ENCODE measurements at regions not wholly inside any gene's neighbourhood (a gene's known extent, or its start where the extent isn't known, plus 50 kb on each side); places are given as distances from the start of the nearest gene placed in this dataset.

DNA sequence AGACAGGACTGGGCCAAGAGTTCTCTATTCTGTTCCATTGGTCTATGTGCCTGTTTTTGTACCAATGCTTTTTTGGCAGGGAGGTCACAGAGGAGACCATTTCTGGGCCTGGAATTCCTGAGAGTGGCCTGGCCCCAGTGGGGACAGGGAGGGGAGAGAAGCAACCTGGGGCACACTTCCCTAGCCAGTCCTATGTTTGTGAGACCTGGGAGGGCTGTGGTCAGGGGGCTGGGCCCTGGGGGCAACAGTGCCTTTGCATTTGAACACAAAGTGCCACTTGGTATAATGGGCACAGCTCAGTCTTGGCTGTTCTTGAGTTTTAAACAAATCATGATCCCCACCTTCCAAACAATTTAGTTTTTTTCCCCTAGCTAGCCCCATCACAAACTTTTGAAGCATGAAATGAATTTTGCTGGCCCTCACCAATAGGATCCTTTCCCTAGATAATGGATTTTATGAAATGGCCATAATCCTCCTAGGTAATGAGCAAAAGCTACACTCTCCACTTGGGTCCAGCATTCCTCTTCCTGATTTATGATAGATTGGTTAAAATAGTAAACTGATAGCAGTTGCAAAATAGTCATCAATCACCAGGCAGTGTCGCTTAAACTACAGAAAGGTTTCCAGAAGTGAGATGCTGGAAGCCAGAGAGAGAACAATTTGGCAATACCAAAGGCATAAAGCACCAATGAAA lies 133.5 kb downstream of the GLI2 start:
- in situ Hi-C loops (cut with HindIII; ENCODE audit: low pct_unique_long_range_greater_than_20kb, low sequenced_read_pairs) = no loop called here
- no peak for DNase-seq (ENCODE audit: low read depth, low spot score)

DNA sequence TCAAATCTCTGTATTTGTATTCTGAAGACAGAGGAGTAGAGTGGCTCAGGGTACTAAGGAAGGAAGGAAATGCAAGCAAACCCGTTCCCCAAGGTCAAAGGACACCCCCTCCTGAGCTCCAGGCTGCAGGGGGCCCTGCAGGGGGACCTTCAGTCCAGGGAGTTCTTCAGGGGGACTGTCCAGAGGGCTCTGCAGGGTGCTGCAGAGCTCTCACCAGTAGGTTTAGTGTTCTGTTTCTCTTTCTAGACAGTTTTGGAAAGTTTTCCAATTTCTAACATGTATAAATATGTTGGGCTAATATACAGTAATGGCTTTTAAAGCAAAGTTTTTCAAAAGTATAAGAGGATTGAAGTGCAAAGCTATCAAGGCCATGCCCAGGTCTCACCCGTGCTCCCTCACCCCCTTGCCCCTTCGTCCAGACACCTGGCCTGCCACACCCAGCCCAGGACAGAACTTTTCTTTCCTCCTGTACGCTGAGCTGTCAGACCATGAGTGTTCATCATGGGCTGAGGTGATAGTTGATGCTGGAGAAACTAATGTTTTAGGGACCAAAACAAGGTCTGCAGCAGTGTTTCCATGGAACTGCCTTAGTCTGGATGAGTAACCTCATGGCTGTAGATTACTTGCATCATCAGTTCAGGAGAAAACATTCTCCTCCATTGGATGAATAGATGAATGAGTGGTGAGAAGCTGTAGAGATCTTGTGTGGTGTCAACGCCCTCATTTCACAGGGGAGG lies 134.2 kb downstream of the GLI2 start:
- in situ Hi-C loops (cut with HindIII; ENCODE audit: low pct_unique_long_range_greater_than_20kb, low sequenced_read_pairs) = no loop called here

GRCh38 chr2:120870467-120870788 lies 134.8 kb downstream of the GLI2 start:
- no peak for DNase-seq (ENCODE audit: low read depth, low spot score)
- in situ Hi-C loops (cut with HindIII; ENCODE audit: low pct_unique_long_range_greater_than_20kb, low sequenced_read_pairs) = no loop called here

More for the DNA sequence above, 134.2 kb downstream of the GLI2 start:
- no peak for DNase-seq (ENCODE audit: low read depth, low spot score)

GRCh38 chr2:120871016-120871635 lies 135.5 kb downstream of the GLI2 start:
- in situ Hi-C loops (cut with HindIII; ENCODE audit: low pct_unique_long_range_greater_than_20kb, low sequenced_read_pairs) = no loop called here

GRCh38 chr2:120871881-120872620 lies 136.4 kb downstream of the GLI2 start:
- DNase-seq (ENCODE audit: low read depth, low spot score) = no peak
- in situ Hi-C loops (cut with HindIII; ENCODE audit: low pct_unique_long_range_greater_than_20kb, low sequenced_read_pairs) = no loop called here

More at GRCh38 chr2:120871016-120871635, 135.5 kb downstream of the GLI2 start:
- no peak for DNase-seq (ENCODE audit: low read depth, low spot score)

- in situ Hi-C loops (cut with HindIII; ENCODE audit: low pct_unique_long_range_greater_than_20kb, low sequenced_read_pairs) = no loop called here
- no peak for DNase-seq (ENCODE audit: low read depth, low spot score)
Measured at GRCh38 chr2:120873958-120874887, 138.6 kb downstream of the GLI2 start.

DNA sequence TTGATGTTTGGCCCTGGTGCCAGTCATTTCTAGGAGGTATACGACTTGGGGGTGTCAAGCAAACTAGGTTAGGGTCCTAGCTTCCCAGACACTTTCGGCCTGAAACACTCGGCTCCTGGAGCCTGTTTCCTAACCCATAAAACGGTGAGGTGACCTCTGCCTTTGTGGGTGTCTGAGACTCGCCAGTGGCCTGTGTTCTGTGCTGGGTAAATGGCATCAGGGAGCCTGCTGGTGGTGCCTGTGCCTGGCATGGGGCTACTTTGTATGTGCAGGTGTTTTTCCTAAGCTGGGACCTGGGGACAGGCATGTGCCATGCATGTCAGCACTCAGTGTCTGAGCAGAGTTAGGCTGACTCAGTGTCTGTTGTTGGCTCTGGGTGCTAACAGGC lies 139.2 kb downstream of the GLI2 start:
- DNase-seq (ENCODE audit: low read depth, low spot score) = no peak
- in situ Hi-C loops (cut with HindIII; ENCODE audit: low pct_unique_long_range_greater_than_20kb, low sequenced_read_pairs) = no loop called here

DNA sequence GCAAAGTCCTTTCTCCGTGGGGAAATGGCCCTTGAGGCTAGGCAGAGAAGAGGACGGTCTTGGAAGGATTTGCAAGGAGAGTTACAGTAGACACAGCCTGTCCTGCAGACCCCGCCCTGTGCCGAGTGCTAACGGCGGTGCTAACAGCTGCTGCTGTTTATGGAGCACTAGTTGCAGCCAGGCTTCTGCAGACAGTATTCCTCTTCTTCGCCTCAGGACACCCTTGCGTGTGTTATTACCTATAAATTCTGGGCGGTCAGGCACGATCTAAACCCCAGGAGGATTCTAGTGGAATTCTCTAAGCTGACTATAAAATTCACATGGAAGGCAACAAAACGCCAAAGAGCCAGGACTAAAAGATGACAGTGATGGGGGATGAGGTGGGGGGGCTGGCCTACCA lies 139.8 kb downstream of the GLI2 start:
- in situ Hi-C loops (cut with HindIII; ENCODE audit: low pct_unique_long_range_greater_than_20kb, low sequenced_read_pairs) = no loop called here

GRCh38 chr2:120876526-120877280 lies 141.0 kb downstream of the GLI2 start:
- in situ Hi-C loops (cut with HindIII; ENCODE audit: low pct_unique_long_range_greater_than_20kb, low sequenced_read_pairs) = no loop called here
- DNase-seq (ENCODE audit: low read depth, low spot score) = no peak

More for the DNA sequence above, 139.8 kb downstream of the GLI2 start:
- DNase-seq (ENCODE audit: low read depth, low spot score) = no peak

GRCh38 chr2:120877409-120877808 lies 141.7 kb downstream of the GLI2 start:
- DNase-seq (ENCODE audit: low read depth, low spot score) = no peak
- in situ Hi-C loops (cut with HindIII; ENCODE audit: low pct_unique_long_range_greater_than_20kb, low sequenced_read_pairs) = no loop called here

GRCh38 chr2:120878970-120879369 lies 143.3 kb downstream of the GLI2 start:
- in situ Hi-C loops (cut with HindIII; ENCODE audit: low pct_unique_long_range_greater_than_20kb, low sequenced_read_pairs) = no loop called here
- no peak for DNase-seq (ENCODE audit: low read depth, low spot score)

DNA sequence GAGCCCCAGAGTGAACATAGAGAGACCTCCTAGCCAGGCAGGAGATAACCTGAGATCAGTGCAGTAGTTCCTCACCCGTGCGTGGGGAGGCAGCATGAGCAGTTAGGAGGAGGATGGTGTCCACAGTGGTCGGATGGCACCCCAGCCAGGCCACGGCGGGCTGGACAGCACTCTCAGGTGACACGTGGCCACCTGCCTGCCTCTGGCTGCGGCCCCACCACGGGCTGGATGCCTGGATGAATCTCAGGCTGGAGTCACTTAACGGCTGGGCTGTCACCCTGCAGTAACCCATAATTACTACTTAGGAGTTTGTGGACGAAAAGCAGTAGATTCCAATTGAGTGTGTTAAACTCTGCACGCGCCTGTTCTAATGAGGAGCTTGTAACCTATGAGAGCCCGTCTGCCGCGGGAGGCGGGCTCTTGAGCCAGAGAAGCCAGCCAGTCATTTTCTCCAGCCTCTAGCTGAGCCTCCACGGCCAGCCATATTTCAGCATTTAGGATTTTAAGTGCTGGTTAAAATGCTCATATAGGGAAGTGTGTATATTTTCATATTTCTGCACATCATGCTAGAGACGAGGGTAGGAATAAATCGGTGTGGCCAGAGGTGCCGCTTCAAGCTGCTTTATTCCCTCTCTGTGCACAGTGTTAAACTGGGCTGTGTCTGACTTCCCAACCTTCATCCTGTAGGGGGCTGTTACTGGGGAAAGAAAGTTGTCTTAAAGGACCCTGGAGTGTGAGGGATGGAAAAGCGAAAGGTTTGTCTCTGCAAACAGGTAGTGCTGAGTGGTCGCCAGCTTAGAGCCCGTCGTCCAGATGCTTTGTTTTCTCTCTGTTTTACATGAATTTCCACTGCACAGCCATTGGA lies 144.0 kb downstream of the GLI2 start:
- peak; percentile 33 for DNase-seq (ENCODE audit: low read depth, low spot score)
- in situ Hi-C loops (cut with HindIII; ENCODE audit: low pct_unique_long_range_greater_than_20kb, low sequenced_read_pairs) = no loop called here

GRCh38 chr2:120880381-120880780 lies 144.7 kb downstream of the GLI2 start:
- in situ Hi-C loops (cut with HindIII; ENCODE audit: low pct_unique_long_range_greater_than_20kb, low sequenced_read_pairs) = no loop called here
- no peak for DNase-seq (ENCODE audit: low read depth, low spot score)

DNA sequence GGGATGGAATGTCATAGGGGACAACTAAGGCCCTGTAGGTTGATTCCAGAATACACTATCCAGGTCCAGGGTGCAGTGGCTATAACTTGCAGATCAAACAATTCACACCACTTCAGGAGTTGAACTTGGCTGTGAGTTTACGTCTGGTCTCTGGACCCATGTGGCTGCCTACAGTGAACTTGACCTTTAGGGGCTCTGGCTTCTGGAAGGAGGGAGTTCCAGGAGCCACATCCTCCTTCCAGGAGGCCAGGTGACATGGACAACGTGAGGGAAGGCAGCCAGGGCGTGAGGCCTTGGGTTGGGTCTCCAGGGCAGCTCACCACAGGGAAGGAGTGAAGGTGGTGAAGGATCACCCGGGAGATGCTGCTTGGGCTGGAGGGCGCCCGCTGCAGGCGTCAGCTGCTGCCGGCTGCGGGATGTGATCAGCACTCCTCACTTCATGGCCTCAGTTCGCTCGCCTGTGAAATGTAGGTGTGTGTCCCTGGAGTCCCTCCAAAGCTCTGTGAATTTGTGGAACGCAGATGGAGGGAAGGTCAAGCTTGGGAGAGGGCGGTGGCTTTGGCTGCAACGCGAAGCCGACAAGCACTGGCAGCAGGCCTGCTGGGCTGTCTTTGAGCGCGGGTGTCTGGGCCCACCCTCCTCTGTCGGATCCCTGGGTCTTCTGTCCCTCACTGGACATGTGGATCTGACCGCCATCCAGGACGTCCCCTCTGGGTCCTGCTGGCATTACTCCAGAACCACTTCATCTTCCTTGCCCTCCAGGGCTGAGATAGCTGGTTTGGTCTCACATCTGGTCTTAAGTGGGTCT lies 146.5 kb downstream of the GLI2 start:
- DNase-seq (ENCODE audit: low read depth, low spot score) = no peak
- in situ Hi-C loops (cut with HindIII; ENCODE audit: low pct_unique_long_range_greater_than_20kb, low sequenced_read_pairs) = no loop called here
